ENCODE measurements at regions not wholly inside any gene's neighbourhood (a gene's known extent, or its start where the extent isn't known, plus 50 kb on each side); places are given as distances from the start of the nearest gene placed in this dataset.
A peak's percentile ranks its signal among the peaks of the same experiment; 100 is the strongest.
"Not testable (repeated sequence)": the region's sequence is repeated elsewhere in the genome, so short reads cannot be mapped to it uniquely, and the experiment has no call there.

GRCh38 chr5:56388229-56388985, 155.3 kb upstream of the ANKRD55 start:
- DNase-seq (ENCODE audit: low read depth in 2 of 2) = no peak

- no peak for DNase-seq (ENCODE audit: low read depth in 2 of 2)
Observed at GRCh38 chr5:56386046-56386445, 152.9 kb upstream of the ANKRD55 start.

GRCh38 chr5:56384186-56384585, 151.1 kb upstream of the ANKRD55 start:
- no peak for DNase-seq (ENCODE audit: low read depth in 2 of 2)

- DNase-seq (ENCODE audit: low read depth in 2 of 2) = no peak
Observed at GRCh38 chr5:56383761-56384160, 150.6 kb upstream of the ANKRD55 start.

GRCh38 chr5:56382896-56383295, 149.8 kb upstream of the ANKRD55 start:
- no peak for DNase-seq (ENCODE audit: low read depth in 2 of 2)

- DNase-seq (ENCODE audit: low read depth in 2 of 2) = no peak
Observed at GRCh38 chr5:56377573-56377972, 144.4 kb upstream of the ANKRD55 start.

- DNase-seq (ENCODE audit: low read depth in 2 of 2) = no peak
Observed at GRCh38 chr5:56376128-56376527, 143.0 kb upstream of the ANKRD55 start.

GRCh38 chr5:56375011-56375410, 141.9 kb upstream of the ANKRD55 start:
- DNase-seq (ENCODE audit: low read depth in 2 of 2) = peak in 1 of 2 donors; percentile 15

- DNase-seq (ENCODE audit: low read depth in 2 of 2) = not testable (repeated sequence)
Observed at GRCh38 chr5:56372491-56372890, 139.4 kb upstream of the ANKRD55 start.

GRCh38 chr5:56369361-56369811, 136.3 kb upstream of the ANKRD55 start:
- DNase-seq (ENCODE audit: low read depth in 2 of 2) = peak in 1 of 2 donors; percentile 8

GRCh38 chr5:56367748-56368147, 134.6 kb upstream of the ANKRD55 start:
- DNase-seq (ENCODE audit: low read depth in 2 of 2) = no peak

GRCh38 chr5:56366986-56367385, 133.9 kb upstream of the ANKRD55 start:
- DNase-seq (ENCODE audit: low read depth in 2 of 2) = no peak

GRCh38 chr5:56361398-56361797, 128.3 kb upstream of the ANKRD55 start:
- no peak for DNase-seq (ENCODE audit: low read depth in 2 of 2)

- no peak for DNase-seq (ENCODE audit: low read depth in 2 of 2)
Observed at GRCh38 chr5:56360816-56361215, 127.7 kb upstream of the ANKRD55 start.

GRCh38 chr5:56359809-56360685, 126.9 kb upstream of the ANKRD55 start:
- DNase-seq (ENCODE audit: low read depth in 2 of 2) = no peak

- DNase-seq (ENCODE audit: low read depth in 2 of 2) = peak; percentile 2 to 80
Observed at GRCh38 chr5:56358703-56359681, 125.9 kb upstream of the ANKRD55 start.

GRCh38 chr5:56358046-56358445, 124.9 kb upstream of the ANKRD55 start:
- no peak for DNase-seq (ENCODE audit: low read depth in 2 of 2)

- no peak for DNase-seq (ENCODE audit: low read depth in 2 of 2)
Observed at GRCh38 chr5:56357426-56357825, 124.3 kb upstream of the ANKRD55 start.

GRCh38 chr5:56356836-56357160, 123.7 kb upstream of the ANKRD55 start:
- DNase-seq (ENCODE audit: low read depth in 2 of 2) = no peak

GRCh38 chr5:56356121-56356835, 123.1 kb upstream of the ANKRD55 start:
- DNase-seq (ENCODE audit: low read depth in 2 of 2) = peak; percentile 21 to 53

- no peak for DNase-seq (ENCODE audit: low read depth in 2 of 2)
Observed at GRCh38 chr5:56354836-56355235, 121.7 kb upstream of the ANKRD55 start.
